ENCODE measurements at regions not wholly inside any gene's neighbourhood (a gene's known extent, or its start where the extent isn't known, plus 50 kb on each side); places are given as distances from the start of the nearest gene placed in this dataset.

DNA sequence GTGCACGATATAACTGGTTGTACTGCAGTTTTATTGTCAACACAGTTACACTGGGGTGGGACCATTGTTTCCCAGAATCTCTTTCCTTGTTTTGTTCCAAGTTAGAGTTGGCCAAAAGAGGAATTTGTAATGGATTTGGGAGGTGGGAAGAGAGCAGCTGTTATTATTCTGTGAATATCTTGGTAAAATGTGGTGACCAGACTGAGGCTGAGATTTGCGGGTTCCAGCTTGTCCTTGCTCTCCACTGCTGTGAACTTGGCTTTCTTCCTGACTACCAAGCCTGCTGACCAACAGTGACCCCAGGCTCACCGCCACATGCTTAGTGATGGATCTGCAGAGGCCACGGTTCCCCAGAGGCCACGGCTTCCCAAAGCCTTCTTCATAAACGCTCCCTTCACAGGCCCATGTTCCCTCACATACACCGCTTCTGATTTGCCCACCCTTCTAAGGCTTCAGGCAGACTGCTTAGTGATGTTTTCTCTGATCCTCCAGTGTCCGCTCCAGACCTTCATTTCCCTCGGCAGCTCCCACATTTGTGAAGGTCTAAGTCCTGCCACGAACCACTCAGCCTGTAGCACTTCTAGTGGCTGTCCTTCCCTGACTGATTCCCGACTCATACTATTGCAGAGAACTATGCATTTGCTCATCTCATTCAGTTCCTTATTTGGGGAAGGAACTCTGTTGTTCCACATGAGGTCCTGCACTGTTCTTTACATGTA, 525.5 kb upstream of the RGMA start:
- H3K36me3 ChIP-seq (ENCODE audit: control insufficient read depth in 2 of 2, insufficient read depth in 2 of 2, low read length in 1 of 2) = no peaks in the 10 kb centered on the region
- no peaks in the 10 kb centered on the region; a peak in 1 of 4 replicates for H3K27me3 ChIP-seq (replicated peaks in 1 of 2; ENCODE audit: control insufficient read depth in 2 of 2, insufficient read depth in 2 of 2, low read length in 1 of 2)
- H3K4me2 ChIP-seq (ENCODE audit: control insufficient read depth, insufficient read depth) = no peak overlapping the region
- H3K79me2 ChIP-seq (ENCODE audit: control insufficient read depth, insufficient read depth, low read length) = no peaks in the 10 kb centered on the region
- TF ChIP-seq ZSCAN29 (IDR thresholded peaks at IDR 0.05) (no peak), STAT1 (conservative IDR thresholded peaks at IDR 0.05) (no peak), TBL1XR1 (IDR thresholded peaks at IDR 0.05; ENCODE audit: low read depth, low read length) (no peak), HCFC1 (IDR thresholded peaks at IDR 0.05; ENCODE audit: low read length) (no peak), CBFB (IDR thresholded peaks at IDR 0.05; ENCODE audit: low read depth) (no peak)
- TF ChIP-seq, protein P1, sequence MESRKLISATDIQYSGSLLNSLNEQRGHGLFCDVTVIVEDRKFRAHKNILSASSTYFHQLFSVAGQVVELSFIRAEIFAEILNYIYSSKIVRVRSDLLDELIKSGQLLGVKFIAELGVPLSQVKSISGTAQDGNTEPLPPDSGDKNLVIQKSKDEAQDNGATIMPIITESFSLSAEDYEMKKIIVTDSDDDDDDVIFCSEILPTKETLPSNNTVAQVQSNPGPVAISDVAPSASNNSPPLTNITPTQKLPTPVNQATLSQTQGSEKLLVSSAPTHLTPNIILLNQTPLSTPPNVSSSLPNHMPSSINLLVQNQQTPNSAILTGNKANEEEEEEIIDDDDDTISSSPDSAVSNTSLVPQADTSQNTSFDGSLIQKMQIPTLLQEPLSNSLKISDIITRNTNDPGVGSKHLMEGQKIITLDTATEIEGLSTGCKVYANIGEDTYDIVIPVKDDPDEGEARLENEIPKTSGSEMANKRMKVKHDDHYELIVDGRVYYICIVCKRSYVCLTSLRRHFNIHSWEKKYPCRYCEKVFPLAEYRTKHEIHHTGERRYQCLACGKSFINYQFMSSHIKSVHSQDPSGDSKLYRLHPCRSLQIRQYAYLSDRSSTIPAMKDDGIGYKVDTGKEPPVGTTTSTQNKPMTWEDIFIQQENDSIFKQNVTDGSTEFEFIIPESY (IDR thresholded peaks at IDR 0.05) = no peak
- intact Hi-C loops (cut with micrococcal nuclease; ENCODE audit: unreplicated experiment) = no loop called here
- no peak for ATAC-seq
- RAD21 ChIA-PET (ENCODE audit: unreplicated experiment) = no interaction called here
- CTCF ChIA-PET = no interaction called here
- WGBS (ENCODE audit: insufficient coverage, insufficient replicate concordance, low lambda C conversion rate, missing lambda C conversion rate) = 18% methylated on average over 11 of the region's 11 CpGs
- FAIRE-seq = no peak
- no TSS peak for BruUV-seq (replicated peaks)
- H2AFZ ChIP-seq (ENCODE audit: control insufficient read depth, low read depth, low read length) = no peak overlapping the region
- in situ Hi-C loops (cut with MboI) = no loop called here
- no peaks in the 10 kb centered on the region for H3K4me1 ChIP-seq (ENCODE audit: control insufficient read depth, insufficient read depth, low read length)
- no peaks in the 10 kb centered on the region for H4K20me1 ChIP-seq (ENCODE audit: control insufficient read depth, insufficient read depth)
- H3K9me3 ChIP-seq (replicated peaks; ENCODE audit: control insufficient read depth, insufficient read depth, low read length) = no peaks in the 10 kb centered on the region
- H3K9ac ChIP-seq (ENCODE audit: control insufficient read depth, insufficient read depth, low read length) = no peak overlapping the region
- SMC1A ChIA-PET (ENCODE audit: uncharacterized antibody, unreplicated experiment) = no interaction called here
- no peak overlapping the region for H3K27ac ChIP-seq (ENCODE audit: control insufficient read depth, insufficient read depth)
- no peak for DNase-seq (ENCODE audit: low read depth, low spot score)
- POLR2A ChIA-PET = no interaction called here
- no peak overlapping the region for H3K4me3 ChIP-seq

DNA sequence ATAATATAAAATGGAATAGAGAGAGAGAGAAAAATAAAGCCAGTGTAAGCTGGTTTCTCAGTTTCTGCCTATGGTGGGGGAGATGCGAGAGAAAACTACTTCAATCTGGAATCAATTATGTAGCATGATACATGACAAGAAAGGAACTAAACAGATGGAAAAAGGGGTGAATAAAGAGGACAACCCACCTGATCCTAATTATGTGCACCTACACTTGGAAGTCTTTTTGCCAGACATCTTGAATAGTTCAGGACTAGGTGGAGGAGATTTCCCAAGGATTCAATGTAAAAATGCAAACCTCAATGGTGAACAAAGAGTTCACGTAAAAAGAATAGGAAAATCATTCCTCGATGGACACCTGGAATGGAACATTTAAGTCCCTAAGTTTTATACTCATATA, 524.4 kb upstream of the RGMA start:
- in situ Hi-C loops (cut with MboI) (no loop called here), intact Hi-C loops (cut with micrococcal nuclease; ENCODE audit: unreplicated experiment) (no loop called here)
- ChIA-PET RAD21 (ENCODE audit: unreplicated experiment) (no interaction called here), SMC1A (ENCODE audit: uncharacterized antibody, unreplicated experiment) (no interaction called here), CTCF (no interaction called here), POLR2A (no interaction called here)
- Histone ChIP-seq H3K27ac (ENCODE audit: control insufficient read depth, insufficient read depth) (no peak overlapping the region), H3K4me2 (ENCODE audit: control insufficient read depth, insufficient read depth) (no peak overlapping the region), H2AFZ (ENCODE audit: control insufficient read depth, low read depth, low read length) (no peak overlapping the region), H4K20me1 (ENCODE audit: control insufficient read depth, insufficient read depth) (no peaks in the 10 kb centered on the region), H3K4me1 (ENCODE audit: control insufficient read depth, insufficient read depth, low read length) (no peaks in the 10 kb centered on the region), H3K9me3 (replicated peaks; ENCODE audit: control insufficient read depth, insufficient read depth, low read length) (no peaks in the 10 kb centered on the region), H3K9ac (ENCODE audit: control insufficient read depth, insufficient read depth, low read length) (no peak overlapping the region), H3K36me3 (ENCODE audit: control insufficient read depth in 2 of 2, insufficient read depth in 2 of 2, low read length in 1 of 2) (no peaks in the 10 kb centered on the region), H3K79me2 (ENCODE audit: control insufficient read depth, insufficient read depth, low read length) (no peaks in the 10 kb centered on the region), H3K4me3 (no peak overlapping the region), H3K27me3 (replicated peaks in 1 of 2; ENCODE audit: control insufficient read depth in 2 of 2, insufficient read depth in 2 of 2, low read length in 1 of 2) (no peaks in the 10 kb centered on the region; a peak in 1 of 4 replicates)
- BruUV-seq (replicated peaks) = no TSS peak
- no peak for DNase-seq (ENCODE audit: low read depth, low spot score)
- no peak for TF ChIP-seq IRF3 (IDR thresholded peaks at IDR 0.05)
- no peak for FAIRE-seq
- ATAC-seq = no peak
- 25% methylated on average over 3 of the region's 3 CpGs for WGBS (ENCODE audit: insufficient coverage, insufficient replicate concordance, low lambda C conversion rate, missing lambda C conversion rate)

Measured in GM12878 (cell line).